ENCODE measurements at regions not wholly inside any gene's neighbourhood (a gene's known extent, or its start where the extent isn't known, plus 50 kb on each side); places are given as distances from the start of the nearest gene placed in this dataset.

GRCh38 chr16:55955845-55956244, 80.7 kb upstream of the CES5A start:
- in situ Hi-C loops (cut with MboI): no loop called here
- ChIA-PET SMC1A (ENCODE audit: uncharacterized antibody, unreplicated experiment) (interaction anchor here (1.6 kb wide), 1 partner anchor 9 kb away, joined by 3 read pairs; no protein-coding TSS in a partner anchor), CTCF (interaction anchor here (2.7 kb wide), 1 partner anchor 12 kb away, joined by 20 read pairs; no protein-coding TSS in a partner anchor), RAD21 (ENCODE audit: unreplicated experiment) (no interaction called here), POLR2A (no interaction called here)
- intact Hi-C loops (cut with micrococcal nuclease; ENCODE audit: unreplicated experiment): no loop called here
- no peak for TF ChIP-seq IRF4 (IDR thresholded peaks at IDR 0.05; ENCODE audit: low read depth, low read length)
- no peak for TF ChIP-seq BRCA1 (IDR thresholded peaks at IDR 0.05; ENCODE audit: low read depth, low read length)
- no peak for TF ChIP-seq EZH2 (IDR thresholded peaks at IDR 0.05; ENCODE audit: borderline replicate concordance, control insufficient read depth, low read depth, low read length)
- TF ChIP-seq CBX3 (IDR thresholded peaks at IDR 0.05; ENCODE audit: borderline replicate concordance, low read depth): no peak
- no peak for TF ChIP-seq SRF (IDR thresholded peaks at IDR 0.05; ENCODE audit: low read depth in 2 of 2, low read length in 2 of 2)
- TF ChIP-seq EGR1 (IDR thresholded peaks at IDR 0.05; ENCODE audit: borderline replicate concordance in 1 of 2, low read depth in 2 of 2, low read length in 2 of 2): no peak
- TF ChIP-seq BMI1 (IDR thresholded peaks at IDR 0.05; ENCODE audit: borderline replicate concordance): no peak
- no peak for TF ChIP-seq SIX5 (IDR thresholded peaks at IDR 0.05; ENCODE audit: low read depth, low read length, severe bottlenecking)
- no peak for TF ChIP-seq TCF12 (IDR thresholded peaks at IDR 0.05; ENCODE audit: low read depth, low read length)
- TF ChIP-seq, protein P1, sequence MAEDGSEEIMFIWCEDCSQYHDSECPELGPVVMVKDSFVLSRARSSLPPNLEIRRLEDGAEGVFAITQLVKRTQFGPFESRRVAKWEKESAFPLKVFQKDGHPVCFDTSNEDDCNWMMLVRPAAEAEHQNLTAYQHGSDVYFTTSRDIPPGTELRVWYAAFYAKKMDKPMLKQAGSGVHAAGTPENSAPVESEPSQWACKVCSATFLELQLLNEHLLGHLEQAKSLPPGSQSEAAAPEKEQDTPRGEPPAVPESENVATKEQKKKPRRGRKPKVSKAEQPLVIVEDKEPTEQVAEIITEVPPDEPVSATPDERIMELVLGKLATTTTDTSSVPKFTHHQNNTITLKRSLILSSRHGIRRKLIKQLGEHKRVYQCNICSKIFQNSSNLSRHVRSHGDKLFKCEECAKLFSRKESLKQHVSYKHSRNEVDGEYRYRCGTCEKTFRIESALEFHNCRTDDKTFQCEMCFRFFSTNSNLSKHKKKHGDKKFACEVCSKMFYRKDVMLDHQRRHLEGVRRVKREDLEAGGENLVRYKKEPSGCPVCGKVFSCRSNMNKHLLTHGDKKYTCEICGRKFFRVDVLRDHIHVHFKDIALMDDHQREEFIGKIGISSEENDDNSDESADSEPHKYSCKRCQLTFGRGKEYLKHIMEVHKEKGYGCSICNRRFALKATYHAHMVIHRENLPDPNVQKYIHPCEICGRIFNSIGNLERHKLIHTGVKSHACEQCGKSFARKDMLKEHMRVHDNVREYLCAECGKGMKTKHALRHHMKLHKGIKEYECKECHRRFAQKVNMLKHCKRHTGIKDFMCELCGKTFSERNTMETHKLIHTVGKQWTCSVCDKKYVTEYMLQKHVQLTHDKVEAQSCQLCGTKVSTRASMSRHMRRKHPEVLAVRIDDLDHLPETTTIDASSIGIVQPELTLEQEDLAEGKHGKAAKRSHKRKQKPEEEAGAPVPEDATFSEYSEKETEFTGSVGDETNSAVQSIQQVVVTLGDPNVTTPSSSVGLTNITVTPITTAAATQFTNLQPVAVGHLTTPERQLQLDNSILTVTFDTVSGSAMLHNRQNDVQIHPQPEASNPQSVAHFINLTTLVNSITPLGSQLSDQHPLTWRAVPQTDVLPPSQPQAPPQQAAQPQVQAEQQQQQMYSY (CRISPR knock-in tag; IDR thresholded peaks at IDR 0.05): no peak
- no peak for TF ChIP-seq ASH2L (IDR thresholded peaks at IDR 0.05; ENCODE audit: borderline replicate concordance, low read depth)
- no peak for DNase-seq (ENCODE audit: low read depth, low spot score)
- Histone ChIP-seq H3K4me1 (ENCODE audit: control insufficient read depth, insufficient read depth, low read length) (no peaks in the 10 kb centered on the region), H3K4me2 (ENCODE audit: control insufficient read depth, insufficient read depth) (no peak overlapping the region), H3K4me3 (no peak overlapping the region), H2AFZ (ENCODE audit: control insufficient read depth, low read depth, low read length) (no peak overlapping the region), H4K20me1 (ENCODE audit: control insufficient read depth, insufficient read depth) (no peaks in the 10 kb centered on the region), H3K9me3 (replicated peaks; ENCODE audit: control insufficient read depth, insufficient read depth, low read length) (no peaks in the 10 kb centered on the region), H3K36me3 (ENCODE audit: control insufficient read depth in 2 of 2, insufficient read depth in 2 of 2, low read length in 1 of 2) (no peaks in the 10 kb centered on the region), H3K9ac (ENCODE audit: control insufficient read depth, insufficient read depth, low read length) (no peak overlapping the region), H3K79me2 (ENCODE audit: control insufficient read depth, insufficient read depth, low read length) (no peaks in the 10 kb centered on the region), H3K27ac (ENCODE audit: control insufficient read depth, insufficient read depth) (no peak overlapping the region), H3K27me3 (replicated peaks in 1 of 2; ENCODE audit: control insufficient read depth in 2 of 2, insufficient read depth in 2 of 2, low read length in 1 of 2) (no peaks in the 10 kb centered on the region)
- no peak for ATAC-seq
- FAIRE-seq: no peak
- no TSS peak for BruUV-seq (replicated peaks)
- under 1% methylated on average over 5 of the region's 5 CpGs for WGBS (ENCODE audit: insufficient coverage, insufficient replicate concordance, low lambda C conversion rate, missing lambda C conversion rate)

Data from GM12878 (cell line).